Caki2 (cell line): ENCODE measurements at regions not wholly inside any gene's neighbourhood (a gene's known extent, or its start where the extent isn't known, plus 50 kb on each side); places are given as distances from the start of the nearest gene placed in this dataset.
"Not testable (repeated sequence)": the region's sequence is repeated elsewhere in the genome, so short reads cannot be mapped to it uniquely, and the experiment has no call there.

Experiments used
- DNase-seq: peaks from one replicate; pipeline ENCODE4 v3.0.0-alpha.2; 2015; ENCODE audit warnings: low read depth
- in situ Hi-C: cut with HindIII; loops from 2 replicates; pipeline ENCODE4 v1.10.0; 2016; ENCODE audit warnings: low sequenced_read_pairs, low pct_unique_long_range_greater_than_20kb, mixed read lengths

- in situ Hi-C loops, result no loop called here
These were observed 626.5 kb upstream of the AUTS2 start for GRCh38 chr7:68971634-68972340.

DNA sequence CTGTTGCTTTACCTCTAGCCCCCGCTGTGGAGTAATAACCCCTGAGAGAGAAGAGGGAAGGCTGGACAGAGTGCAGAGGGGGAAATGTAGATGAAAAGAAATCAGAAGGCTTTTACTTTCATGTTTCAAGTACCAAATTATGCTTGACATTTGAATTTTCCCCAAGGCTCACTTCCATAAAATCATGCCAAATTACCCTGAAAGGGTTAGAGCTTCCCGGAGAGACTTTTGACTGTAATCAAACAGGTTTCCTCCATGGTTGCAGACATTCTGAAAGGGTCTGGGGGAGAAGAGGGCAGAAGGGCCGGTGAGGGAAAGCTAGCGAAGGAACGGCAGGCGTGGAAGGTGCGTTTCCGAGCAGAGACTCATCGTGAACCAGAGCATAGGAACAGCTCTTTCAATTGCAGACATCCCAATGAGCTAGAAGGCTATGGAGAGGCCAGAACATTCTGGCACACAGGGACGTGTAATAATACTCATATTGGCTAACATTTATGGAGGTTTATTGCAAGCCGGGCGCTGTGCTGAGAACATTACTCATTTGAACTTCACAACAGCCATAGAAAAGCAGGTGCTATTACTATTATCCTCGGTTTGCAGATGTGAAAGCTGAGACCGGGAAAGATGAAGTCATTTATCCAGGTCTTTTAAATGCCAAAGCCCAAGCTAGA is 620.8 kb upstream of the AUTS2 start:
- in situ Hi-C loops, result no loop called here
- no peak for DNase-seq

More at GRCh38 chr7:68971634-68972340, 626.5 kb upstream of the AUTS2 start:
- no peak for DNase-seq

GRCh38 chr7:68978710-68979109 is 619.6 kb upstream of the AUTS2 start:
- in situ Hi-C loops, result no loop called here
- no peak for DNase-seq

- in situ Hi-C loops, result no loop called here
- no peak for DNase-seq
These were observed 618.3 kb upstream of the AUTS2 start for GRCh38 chr7:68980011-68980410.

GRCh38 chr7:68980432-68980831 is 617.8 kb upstream of the AUTS2 start:
- DNase-seq, result peak; percentile 54
- in situ Hi-C loops, result not testable (repeated sequence)

DNA sequence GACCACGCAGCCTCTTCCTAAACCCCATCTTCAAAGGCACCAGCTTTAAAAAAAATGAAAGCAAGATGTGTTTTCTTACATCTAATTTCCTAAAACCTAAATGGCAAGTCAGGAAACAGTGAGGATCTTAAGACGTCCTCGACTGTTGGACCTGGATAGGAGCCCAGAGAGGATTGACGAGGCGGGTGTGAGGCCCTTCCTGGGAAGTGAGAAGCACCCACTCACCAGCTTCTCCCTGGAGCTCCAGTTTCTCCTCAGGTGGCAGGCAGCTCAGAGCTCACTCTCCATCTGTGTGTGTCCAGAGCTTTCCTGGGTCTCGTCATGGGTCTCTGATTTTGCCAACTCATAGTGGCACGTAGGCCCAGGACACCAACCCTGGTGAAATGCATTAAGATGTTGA is 614.0 kb upstream of the AUTS2 start:
- DNase-seq, result no peak
- in situ Hi-C loops, result no loop called here

- in situ Hi-C loops, result no loop called here
- DNase-seq, result no peak
These were observed 603.4 kb upstream of the AUTS2 start for GRCh38 chr7:68994841-68995240.

DNA sequence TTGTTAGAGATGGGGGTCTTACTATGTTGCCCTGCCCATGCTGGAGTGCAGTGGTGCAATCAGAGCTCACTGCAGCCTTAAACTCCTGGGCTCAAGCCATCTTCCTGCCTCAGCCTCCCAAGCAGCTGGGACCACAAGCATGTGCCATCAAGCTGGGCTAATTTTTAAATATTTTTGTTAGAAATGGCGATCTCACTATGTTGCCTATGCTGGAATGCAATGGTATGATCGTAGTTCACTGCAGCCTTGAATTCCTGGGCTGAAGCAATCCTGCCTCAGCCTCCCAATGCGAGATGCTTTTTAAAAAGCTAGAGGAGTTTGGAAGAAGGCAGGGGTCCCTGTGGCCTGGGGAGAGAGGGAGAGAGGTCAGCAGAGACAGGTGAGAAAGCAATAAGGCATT is 600.1 kb upstream of the AUTS2 start:
- no peak for DNase-seq
- in situ Hi-C loops, result no loop called here

GRCh38 chr7:69002416-69002815 is 595.9 kb upstream of the AUTS2 start:
- in situ Hi-C loops, result no loop called here
- DNase-seq, result peak; percentile 27

DNA sequence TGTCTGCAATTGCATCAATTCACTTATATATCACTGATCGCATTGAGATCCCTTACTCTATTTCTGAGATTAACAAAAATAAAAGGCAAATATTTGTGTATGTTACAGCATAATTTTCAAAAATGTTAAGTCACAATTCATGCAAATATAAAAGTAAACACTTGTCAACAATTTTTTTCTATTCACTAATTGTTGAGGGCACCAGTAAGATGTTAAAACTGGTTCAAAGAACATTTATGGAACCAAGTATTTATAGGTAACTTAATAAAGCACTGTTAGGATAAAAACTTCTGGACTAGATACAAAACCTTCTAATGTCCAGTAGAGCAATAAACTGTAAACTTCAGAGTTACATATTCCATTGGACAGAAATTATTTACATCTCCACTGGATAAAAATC is 586.1 kb upstream of the AUTS2 start:
- DNase-seq, result no peak
- in situ Hi-C loops, result no loop called here

- in situ Hi-C loops, result no loop called here
- DNase-seq, result no peak
These were observed 581.1 kb upstream of the AUTS2 start for GRCh38 chr7:69017208-69017607.

GRCh38 chr7:69018200-69018599 is 580.1 kb upstream of the AUTS2 start:
- in situ Hi-C loops, result no loop called here
- DNase-seq, result no peak

DNA sequence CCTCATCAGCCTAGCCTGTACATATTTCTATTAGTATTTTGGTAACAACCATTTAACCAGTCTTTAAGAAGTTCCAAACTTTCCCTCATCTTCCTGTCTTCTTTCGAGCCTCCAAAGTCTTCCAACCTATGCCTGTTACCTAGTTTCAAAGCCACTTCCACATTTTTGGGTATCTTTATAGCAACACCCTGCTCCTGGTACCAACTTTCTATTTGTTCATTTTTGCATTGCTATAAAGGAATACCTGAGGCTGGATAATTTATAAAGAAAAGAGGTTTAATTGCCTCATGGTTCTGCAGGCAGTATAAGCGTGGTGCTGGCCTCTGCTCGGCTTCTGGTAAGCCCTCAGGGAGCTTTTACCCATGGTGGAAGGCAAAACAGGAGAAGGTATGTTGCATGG is 578.8 kb upstream of the AUTS2 start:
- DNase-seq, result no peak
- in situ Hi-C loops, result no loop called here

DNA sequence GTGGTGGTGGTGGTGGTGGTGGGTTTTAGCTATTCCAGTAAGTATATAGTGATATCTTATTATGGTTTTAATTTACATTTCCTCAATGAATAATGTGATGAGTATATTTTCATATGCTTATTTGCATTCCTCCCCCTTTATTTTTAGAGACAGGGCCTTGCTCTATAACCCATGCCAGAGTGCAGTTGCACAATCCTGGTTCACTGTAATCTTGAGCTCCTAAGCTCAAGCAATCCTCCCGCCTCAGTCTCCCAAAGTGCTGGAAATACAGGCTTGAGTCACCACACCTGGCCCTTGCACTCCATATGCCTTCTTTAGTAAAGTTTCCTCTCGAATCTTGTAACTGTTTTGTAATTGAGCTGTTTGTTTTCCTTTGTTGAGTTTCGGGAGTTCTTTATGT is 577.7 kb upstream of the AUTS2 start:
- DNase-seq, result no peak
- in situ Hi-C loops, result no loop called here

DNA sequence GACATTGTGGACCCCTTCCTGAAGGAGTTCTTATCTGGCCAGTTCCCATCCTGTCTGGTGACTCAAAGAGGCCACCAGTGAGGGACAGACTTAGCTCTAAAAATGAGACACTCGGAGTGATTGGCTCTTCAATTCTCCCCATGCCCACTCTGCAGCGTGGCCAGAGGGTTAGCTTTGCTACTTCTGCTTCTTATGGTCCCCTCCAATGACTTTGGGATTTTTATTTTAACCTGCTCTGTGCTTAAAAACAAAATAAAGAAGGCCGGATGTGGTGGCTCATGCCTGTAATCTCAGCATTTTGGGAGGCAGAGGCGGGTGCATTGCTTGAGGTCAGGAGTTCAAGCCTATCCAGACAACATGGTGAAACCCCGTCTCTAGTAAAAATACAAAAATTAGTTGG is 573.0 kb upstream of the AUTS2 start:
- in situ Hi-C loops, result no loop called here
- no peak for DNase-seq

GRCh38 chr7:69032848-69033247 is 565.4 kb upstream of the AUTS2 start:
- DNase-seq, result no peak
- in situ Hi-C loops, result no loop called here

DNA sequence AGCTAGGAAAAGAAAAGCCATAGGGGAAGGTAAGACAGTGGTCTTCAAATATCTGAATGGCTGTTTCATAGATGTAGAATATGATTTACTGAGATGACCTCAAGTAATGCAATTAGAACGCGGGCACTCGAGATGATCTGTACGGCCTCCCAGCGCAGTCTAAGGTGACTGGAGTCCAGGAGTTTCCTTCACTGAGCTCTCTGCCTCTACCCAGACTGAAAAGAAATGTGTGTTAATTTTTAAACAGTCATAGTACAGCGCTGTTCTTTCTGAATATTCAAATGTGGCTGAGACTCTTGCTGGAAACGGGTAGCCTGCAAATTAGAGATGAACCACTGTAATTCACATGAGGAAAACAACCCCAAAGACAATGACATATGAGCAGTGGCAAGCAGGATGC is 562.4 kb upstream of the AUTS2 start:
- in situ Hi-C loops, result no loop called here
- DNase-seq, result no peak

DNA sequence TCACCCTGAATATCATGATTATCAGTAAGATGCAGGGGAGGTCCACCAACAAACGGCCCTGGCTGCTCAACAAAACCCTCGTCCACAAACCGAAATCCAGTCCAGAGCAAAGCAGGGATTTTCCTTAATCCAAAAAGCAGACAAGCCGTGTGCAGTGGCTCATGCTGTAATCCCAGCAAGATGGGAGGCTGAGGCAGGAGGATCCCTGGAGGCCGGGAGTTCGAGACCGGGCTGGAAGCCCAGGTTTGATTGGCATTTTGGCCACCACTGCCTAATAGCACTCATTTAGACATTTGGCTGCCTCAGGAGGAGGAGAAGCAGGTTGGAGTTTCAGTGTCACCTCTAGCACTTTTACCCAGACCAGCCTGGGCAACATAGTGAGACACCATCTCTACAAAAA is 562.0 kb upstream of the AUTS2 start:
- DNase-seq, result no peak
- in situ Hi-C loops, result no loop called here

DNA sequence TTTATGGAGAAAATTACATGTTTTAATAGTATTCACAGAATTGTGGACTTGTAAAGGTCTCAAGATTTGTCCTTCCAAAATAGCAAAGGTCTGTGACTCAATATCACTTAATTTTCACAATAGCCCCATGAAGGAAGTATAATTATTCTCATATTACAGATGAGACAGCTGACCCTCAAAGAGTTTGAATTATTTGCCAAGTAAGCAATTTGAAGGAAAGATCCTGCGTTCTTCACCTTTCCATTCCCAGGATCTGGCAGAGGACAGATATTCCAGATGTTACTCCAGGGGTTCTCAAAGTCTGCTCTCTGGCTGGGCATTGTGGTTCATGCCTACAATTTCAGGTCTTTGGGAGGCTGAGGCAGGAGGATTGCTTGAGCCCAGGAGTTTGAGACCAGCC is 559.4 kb upstream of the AUTS2 start:
- no peak for DNase-seq
- in situ Hi-C loops, result no loop called here

GRCh38 chr7:69042138-69042537 is 556.1 kb upstream of the AUTS2 start:
- DNase-seq, result no peak
- in situ Hi-C loops, result no loop called here
